CMK (cell line): ENCODE measurements at regions not wholly inside any gene's neighbourhood (a gene's known extent, or its start where the extent isn't known, plus 50 kb on each side); places are given as distances from the start of the nearest gene placed in this dataset.
A peak's percentile ranks its signal among the peaks of the same experiment; 100 is the strongest.

Source experiments
- DNase-seq: peaks from one replicate; pipeline ENCODE4 v3.0.0-alpha.2; 2010; ENCODE audit warnings: low read depth

GRCh38 chr6:156648616-156649015, 128.6 kb upstream of the ARID1B start:
- no peak for DNase-seq

GRCh38 chr6:156647991-156648390, 129.2 kb upstream of the ARID1B start:
- no peak for DNase-seq

- no peak for DNase-seq
Measured at GRCh38 chr6:156647140-156647784, 129.9 kb upstream of the ARID1B start.

GRCh38 chr6:156646496-156646895, 130.7 kb upstream of the ARID1B start:
- no peak for DNase-seq

GRCh38 chr6:156645097-156645496, 132.1 kb upstream of the ARID1B start:
- DNase-seq: no peak

- DNase-seq: no peak
Measured at GRCh38 chr6:156639009-156639721, 138.0 kb upstream of the ARID1B start.

GRCh38 chr6:156638581-156638980, 138.6 kb upstream of the ARID1B start:
- DNase-seq: no peak

GRCh38 chr6:156634951-156635371, 142.2 kb upstream of the ARID1B start:
- DNase-seq: no peak

- peak; percentile 12 for DNase-seq
Measured at GRCh38 chr6:156634048-156634447, 143.1 kb upstream of the ARID1B start.

GRCh38 chr6:156633291-156633690, 143.9 kb upstream of the ARID1B start:
- DNase-seq: no peak

- DNase-seq: no peak
Measured at GRCh38 chr6:156630613-156631302, 146.4 kb upstream of the ARID1B start.

- DNase-seq: no peak
Measured at GRCh38 chr6:156628805-156629204, 148.4 kb upstream of the ARID1B start.

- no peak for DNase-seq
Measured at GRCh38 chr6:156627524-156627923, 149.7 kb upstream of the ARID1B start.

GRCh38 chr6:156622185-156622584, 155.0 kb upstream of the ARID1B start:
- no peak for DNase-seq

GRCh38 chr6:156620331-156620730, 156.8 kb upstream of the ARID1B start:
- no peak for DNase-seq

- DNase-seq: no peak
Measured at GRCh38 chr6:156618600-156619205, 158.5 kb upstream of the ARID1B start.

GRCh38 chr6:156617941-156618340, 159.2 kb upstream of the ARID1B start:
- DNase-seq: no peak

- peak; percentile 58 for DNase-seq
Measured at GRCh38 chr6:156617376-156617775, 159.8 kb upstream of the ARID1B start.

GRCh38 chr6:156616495-156616894, 160.7 kb upstream of the ARID1B start:
- no peak for DNase-seq

GRCh38 chr6:156613996-156614395, 163.2 kb upstream of the ARID1B start:
- no peak for DNase-seq

- no peak for DNase-seq
Measured at GRCh38 chr6:156612361-156612760, 164.8 kb upstream of the ARID1B start.

GRCh38 chr6:156602066-156602385, 175.2 kb upstream of the ARID1B start:
- DNase-seq: no peak
